22Rv1 (cell line): ENCODE measurements at regions not wholly inside any gene's neighbourhood (a gene's known extent, or its start where the extent isn't known, plus 50 kb on each side); places are given as distances from the start of the nearest gene placed in this dataset.

Experiments used
- ZFX ChIP-seq: fragments of 450-650 bp; IDR thresholded peaks from 2 replicates; pipeline ENCODE4 v1.6.1; 2017; ENCODE audit warnings: antibody characterized with exemption, borderline replicate concordance
- TF ChIP-seq, protein P1 (sequence below): fragments of 450-650 bp; IDR thresholded peaks from 2 replicates; pipeline ENCODE4 v1.5.1; 2017; ENCODE audit warnings: mild to moderate bottlenecking

- TF ChIP-seq, protein P1, sequence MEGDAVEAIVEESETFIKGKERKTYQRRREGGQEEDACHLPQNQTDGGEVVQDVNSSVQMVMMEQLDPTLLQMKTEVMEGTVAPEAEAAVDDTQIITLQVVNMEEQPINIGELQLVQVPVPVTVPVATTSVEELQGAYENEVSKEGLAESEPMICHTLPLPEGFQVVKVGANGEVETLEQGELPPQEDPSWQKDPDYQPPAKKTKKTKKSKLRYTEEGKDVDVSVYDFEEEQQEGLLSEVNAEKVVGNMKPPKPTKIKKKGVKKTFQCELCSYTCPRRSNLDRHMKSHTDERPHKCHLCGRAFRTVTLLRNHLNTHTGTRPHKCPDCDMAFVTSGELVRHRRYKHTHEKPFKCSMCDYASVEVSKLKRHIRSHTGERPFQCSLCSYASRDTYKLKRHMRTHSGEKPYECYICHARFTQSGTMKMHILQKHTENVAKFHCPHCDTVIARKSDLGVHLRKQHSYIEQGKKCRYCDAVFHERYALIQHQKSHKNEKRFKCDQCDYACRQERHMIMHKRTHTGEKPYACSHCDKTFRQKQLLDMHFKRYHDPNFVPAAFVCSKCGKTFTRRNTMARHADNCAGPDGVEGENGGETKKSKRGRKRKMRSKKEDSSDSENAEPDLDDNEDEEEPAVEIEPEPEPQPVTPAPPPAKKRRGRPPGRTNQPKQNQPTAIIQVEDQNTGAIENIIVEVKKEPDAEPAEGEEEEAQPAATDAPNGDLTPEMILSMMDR: no peak
- no peak for TF ChIP-seq ZFX
Observed at GRCh38 chr6:120652506-120652905, 681.8 kb downstream of the TBC1D32 start.
